Calu3 (cell line): ENCODE measurements at regions not wholly inside any gene's neighbourhood (a gene's known extent, or its start where the extent isn't known, plus 50 kb on each side); places are given as distances from the start of the nearest gene placed in this dataset.

Experiments
- BruUV-seq: library from RNA; stranded (reverse); fragments of 400-500 nt; replicated peaks from 2 replicates; lab custom pipeline; 2021; lab: Mats Ljungman, UMichigan
- CTCF ChIA-PET: fragments of 300-600 bp; sonication (Branson Sonifier 250); formaldehyde crosslinking; loops from one replicate; lab custom pipeline; 2022; ENCODE audit warnings: antibody characterized with exemption; lab: Charles Lee
- DNase-seq: peaks from one replicate; pipeline ENCODE4 v3.0.0; 2022
- H3K27ac Mint-ChIP-seq: one replicate; pipeline ENCODE4 v1.8.0; 2022; ENCODE audit warnings: mixed read lengths; ENCODE audit not compliant: unreplicated experiment
- H3K27me3 Mint-ChIP-seq: one replicate; pipeline ENCODE4 v1.8.0; 2022; ENCODE audit warnings: mixed read lengths; ENCODE audit not compliant: unreplicated experiment
- H3K36me3 Mint-ChIP-seq: one replicate; pipeline ENCODE4 v1.8.0; 2022; ENCODE audit warnings: mild to moderate bottlenecking, moderate library complexity, mixed read lengths; ENCODE audit not compliant: insufficient read depth, unreplicated experiment
- H3K4me1 Mint-ChIP-seq: one replicate; pipeline ENCODE4 v1.8.0; 2022; ENCODE audit warnings: mild to moderate bottlenecking, low read depth, mixed read lengths; ENCODE audit not compliant: unreplicated experiment
- H3K4me3 Mint-ChIP-seq: one replicate; pipeline ENCODE4 v1.8.0; 2022; ENCODE audit warnings: mild to moderate bottlenecking, low read depth, moderate library complexity, mixed read lengths; ENCODE audit not compliant: unreplicated experiment
- H3K9me3 Mint-ChIP-seq: one replicate; pipeline ENCODE4 v1.8.0; 2022; ENCODE audit warnings: low read depth, mixed read lengths; ENCODE audit not compliant: unreplicated experiment
- CTCF ChIP-seq: fragments of 200-600 bp; IDR thresholded peaks from one replicate; pipeline ENCODE4 v1.8.0; 2022; ENCODE audit warnings: antibody characterized with exemption; ENCODE audit not compliant: unreplicated experiment
- intact Hi-C: fragments of 100-400 bp; cut with micrococcal nuclease; formaldehyde crosslinking; loops from one replicate; pipeline ENCODE4 v1.10.0; 2022; ENCODE audit not compliant: unreplicated experiment

DNA sequence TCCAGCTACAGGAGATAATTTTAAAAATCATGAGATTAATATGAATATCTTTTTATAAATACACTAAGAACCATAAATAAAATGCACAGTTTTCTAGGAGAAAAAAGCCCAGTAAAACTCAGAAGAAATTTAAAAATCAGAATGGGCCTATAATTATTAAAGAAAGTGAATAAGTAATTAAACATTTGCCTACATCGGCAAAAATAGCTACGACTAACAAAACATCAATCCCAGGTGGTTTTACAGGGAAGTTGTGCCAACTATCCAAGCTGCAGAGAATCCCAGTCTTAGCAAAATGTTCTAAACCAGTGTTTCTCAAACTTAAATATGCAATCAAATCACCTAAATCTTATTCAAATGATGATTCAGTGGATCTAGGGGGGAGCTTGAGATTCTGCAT, 180.0 kb downstream of the TRIM29 start:
- no peak overlapping the region for H3K27ac Mint-ChIP-seq
- H3K4me3 Mint-ChIP-seq = no peak overlapping the region
- H3K4me1 Mint-ChIP-seq = no peaks in the 10 kb centered on the region
- BruUV-seq = no TSS peak
- no peaks in the 10 kb centered on the region for H3K36me3 Mint-ChIP-seq
- intact Hi-C loops = no loop called here
- no peak for TF ChIP-seq CTCF
- no peaks in the 10 kb centered on the region for H3K9me3 Mint-ChIP-seq
- CTCF ChIA-PET = no interaction called here
- DNase-seq = no peak
- H3K27me3 Mint-ChIP-seq = peaks cover 72% of the 10 kb centered on the region

DNA sequence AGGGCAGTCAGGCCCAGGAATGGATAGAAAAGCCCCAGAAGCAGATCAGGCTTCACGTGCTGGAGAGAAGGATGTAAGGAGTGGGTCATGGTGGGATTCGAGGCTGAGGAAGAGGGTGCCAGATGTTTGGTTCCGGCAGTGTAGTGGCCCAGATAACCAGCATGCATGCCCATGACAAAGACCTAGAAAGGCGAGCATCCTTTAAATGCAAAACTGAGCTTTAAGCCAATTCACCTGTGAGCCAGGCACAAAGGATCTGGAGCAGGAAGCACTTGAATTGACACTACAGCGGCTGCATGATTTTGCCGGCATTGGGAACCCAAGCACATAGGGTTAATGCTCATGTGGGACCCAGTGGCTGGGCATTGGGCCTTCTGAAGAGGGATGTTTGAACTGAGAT, 185.5 kb downstream of the TRIM29 start:
- no peaks in the 10 kb centered on the region for H3K9me3 Mint-ChIP-seq
- H3K4me1 Mint-ChIP-seq = no peaks in the 10 kb centered on the region
- DNase-seq = no peak
- BruUV-seq = no TSS peak
- no peak overlapping the region for H3K27ac Mint-ChIP-seq
- no peak overlapping the region for H3K4me3 Mint-ChIP-seq
- intact Hi-C loops = no loop called here
- CTCF ChIA-PET = no interaction called here
- peaks cover 63% of the 10 kb centered on the region for H3K27me3 Mint-ChIP-seq
- H3K36me3 Mint-ChIP-seq = no peaks in the 10 kb centered on the region
- TF ChIP-seq CTCF = no peak

DNA sequence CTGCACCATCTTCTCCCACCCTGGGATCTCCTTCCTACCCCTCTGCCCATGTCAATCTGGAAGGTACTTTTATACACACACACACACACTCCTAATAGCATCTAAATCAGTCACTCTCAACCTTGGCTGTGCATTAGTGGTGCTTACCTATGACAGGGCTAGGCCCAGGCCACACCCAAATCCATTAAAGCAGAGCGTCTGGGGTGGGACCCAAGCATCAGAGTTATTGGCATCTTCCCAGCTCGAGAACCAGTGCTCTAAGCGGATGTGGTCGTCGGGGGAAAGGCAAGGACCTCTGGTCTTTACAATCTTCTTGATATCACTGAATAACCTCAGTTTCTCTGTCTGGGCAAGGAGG, 194.6 kb downstream of the TRIM29 start:
- Mint-ChIP-seq H3K9me3 (no peaks in the 10 kb centered on the region), H3K4me1 (no peaks in the 10 kb centered on the region), H3K27me3 (peaks cover 51% of the 10 kb centered on the region), H3K27ac (no peak overlapping the region), H3K36me3 (no peaks in the 10 kb centered on the region), H3K4me3 (no peak overlapping the region)
- no TSS peak for BruUV-seq
- no peak for TF ChIP-seq CTCF
- intact Hi-C loops = no loop called here
- CTCF ChIA-PET = no interaction called here
- no peak for DNase-seq

GRCh38 chr11:119942583-119943297, 195.2 kb downstream of the TRIM29 start:
- no peaks in the 10 kb centered on the region for H3K36me3 Mint-ChIP-seq
- DNase-seq = no peak
- H3K9me3 Mint-ChIP-seq = no peaks in the 10 kb centered on the region
- TF ChIP-seq CTCF = no peak
- CTCF ChIA-PET = no interaction called here
- intact Hi-C loops = no loop called here
- no peak overlapping the region for H3K27ac Mint-ChIP-seq
- peaks cover 48% of the 10 kb centered on the region for H3K27me3 Mint-ChIP-seq
- no peaks in the 10 kb centered on the region for H3K4me1 Mint-ChIP-seq
- no peak overlapping the region for H3K4me3 Mint-ChIP-seq
- BruUV-seq = no TSS peak
